ENCODE measurements at regions not wholly inside any gene's neighbourhood (a gene's known extent, or its start where the extent isn't known, plus 50 kb on each side); places are given as distances from the start of the nearest gene placed in this dataset.

GRCh38 chr20:51159981-51160380 is 137.1 kb upstream of the KCNG1 start (continued):
- TF ChIP-seq ATF3 (IDR thresholded peaks at IDR 0.05) (no peak), ATF3 (CRISPR knock-in tag; conservative IDR thresholded peaks at IDR 0.05) (no peak), CHD4 (IDR thresholded peaks at IDR 0.05; ENCODE audit: insufficient read depth, insufficient replicate concordance, low read depth, low read length, poor library complexity, severe bottlenecking) (no peak)

DNA sequence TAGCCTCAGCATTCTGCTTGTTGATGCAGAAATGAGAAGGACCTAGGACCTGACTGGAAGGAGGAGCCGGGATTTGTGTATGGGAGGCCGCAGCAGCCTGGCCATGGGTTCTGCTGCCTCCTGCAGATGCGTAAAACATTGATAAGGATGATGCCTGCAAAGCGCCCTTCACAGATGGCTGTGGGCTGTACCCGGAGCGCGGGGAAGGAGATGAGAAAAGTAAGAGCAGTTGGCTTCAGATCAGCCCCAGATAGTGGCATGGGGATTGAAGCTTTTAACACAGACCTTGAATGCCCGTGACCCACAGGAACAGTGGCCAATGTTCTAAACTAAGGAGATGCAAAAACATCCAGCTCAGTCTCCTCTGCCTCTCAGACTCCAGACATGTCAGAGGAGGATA is 136.4 kb upstream of the KCNG1 start:
- H4K20me1 ChIP-seq (replicated peaks; ENCODE audit: control insufficient read depth, insufficient read depth, low read length) = peaks cover 6% of the 10 kb centered on the region; the same call in 1 of the 2 replicates
- H3K4me1 ChIP-seq (replicated peaks in 1 of 2; ENCODE audit: control insufficient read depth in 2 of 2, insufficient read depth in 2 of 2, low read length in 2 of 2) = no peaks in the 10 kb centered on the region
- ChIA-PET CTCF (ENCODE audit: low intra/inter-chr PET ratio) (no interaction called here), POLR2A (interaction anchor here (1.0 kb wide), 1 partner anchor 11 kb away, joined by 4 read pairs; no protein-coding TSS in a partner anchor)
- no peak overlapping the region for H3K9ac ChIP-seq (ENCODE audit: insufficient read depth in 1 of 2, low read depth in 2 of 2, low read length in 2 of 2)
- ATAC-seq (no peak), DNase-seq (ENCODE audit: extremely low read depth in 1 of 4, low spot score in 3 of 4) (no peak), FAIRE-seq (no peak)
- H3K9me1 ChIP-seq (ENCODE audit: control insufficient read depth, insufficient read depth, low read length) = no peaks in the 10 kb centered on the region
- BruUV-seq (replicated peaks) = no TSS peak
- H3K4me3 ChIP-seq = no peak overlapping the region
- H3K36me3 ChIP-seq (ENCODE audit: control insufficient read depth, insufficient read depth, low read length) = no peaks in the 10 kb centered on the region
- in situ Hi-C loops (cut with MboI) = no loop called here
- H3K79me2 ChIP-seq (ENCODE audit: control insufficient read depth, insufficient read depth, low read length) = no peaks in the 10 kb centered on the region
- WGBS (ENCODE audit: insufficient coverage, low coverage, missing lambda C conversion rate) = 0% methylated on average over 8 of the region's 8 CpGs
- no peak overlapping the region for H3K27ac ChIP-seq (ENCODE audit: extremely low read depth, low read depth, low read length)
- H3K9me3 ChIP-seq (replicated peaks; ENCODE audit: control insufficient read depth, insufficient read depth, low read depth, low read length) = no peaks in the 10 kb centered on the region
- intact Hi-C loops (cut with micrococcal nuclease) = no loop called here
- H2AFZ ChIP-seq (ENCODE audit: low read depth, low read length) = no peak overlapping the region
- peaks cover 25 to 70% of the 10 kb centered on the region in 2 experiments for H3K27me3 ChIP-seq (ENCODE audit: control insufficient read depth in 2 of 2, insufficient read depth in 2 of 2, low read length in 2 of 2)
- no peak overlapping the region for H3K4me2 ChIP-seq (ENCODE audit: insufficient read depth, low read length)
- TF ChIP-seq BRCA1 (IDR thresholded peaks at IDR 0.05) (no peak), BRCA1 (CRISPR knock-in tag; IDR thresholded peaks at IDR 0.05) (no peak), HOXB6 (CRISPR knock-in tag; IDR thresholded peaks at IDR 0.05; ENCODE audit: borderline replicate concordance) (no peak), OTX1 (CRISPR knock-in tag; IDR thresholded peaks at IDR 0.05) (no peak), PCBP2 (IDR thresholded peaks at IDR 0.05; ENCODE audit: low read depth, low read length, poor library complexity, severe bottlenecking) (no peak), TSHZ1 (CRISPR knock-in tag; IDR thresholded peaks at IDR 0.05) (no peak), ZC3H11A (IDR thresholded peaks at IDR 0.05; ENCODE audit: low read depth, low read length) (no peak), ZNF609 (CRISPR knock-in tag; IDR thresholded peaks at IDR 0.05; ENCODE audit: borderline replicate concordance) (no peak), ZNF263 (CRISPR knock-in tag; IDR thresholded peaks at IDR 0.05; ENCODE audit: borderline replicate concordance) (no peak)

Data from K562 (cell line).